GM12878 (cell line): ENCODE measurements at regions not wholly inside any gene's neighbourhood (a gene's known extent, or its start where the extent isn't known, plus 50 kb on each side); places are given as distances from the start of the nearest gene placed in this dataset.

Experiments
- ATAC-seq: fragments of 200-7000 bp; cut with Tn5 transposase; 3 replicates; pipeline ENCODE4 v1.9.1; 2020; ENCODE audit warnings: mild to moderate bottlenecking, moderate library complexity
- BruUV-seq: library from RNA; stranded (reverse); fragments of 400-500 nt; replicated peaks from 2 replicates; lab custom pipeline; 2021; lab: Mats Ljungman, UMichigan
- CTCF ChIA-PET: fragments of 300-600 bp; sonication (Branson Sonifier 250); formaldehyde crosslinking; extraction: SDS; loops from one replicate; lab custom pipeline; 2021; ENCODE audit warnings: inconsistent platforms; lab: Yijun Ruan, JAX
- POLR2A ChIA-PET: fragments of 350-600 bp; formaldehyde crosslinking; extraction: SDS; loops from one replicate; lab custom pipeline; 2021; ENCODE audit warnings: inconsistent platforms; lab: Charles Lee
- RAD21 ChIA-PET: fragments of 300-600 bp; sonication (Branson Sonifier 250); formaldehyde crosslinking; loops from one replicate; lab custom pipeline; 2023; ENCODE audit warnings: antibody characterized with exemption; ENCODE audit not compliant: unreplicated experiment; lab: Charles Lee
- SMC1A ChIA-PET: fragments of 300-600 bp; sonication (Branson Sonifier 250); formaldehyde crosslinking; loops from one replicate; lab custom pipeline; 2023; ENCODE audit not compliant: unreplicated experiment, uncharacterized antibody; lab: Charles Lee
- DNase-seq: peaks from one replicate; pipeline ENCODE4 v3.0.0-alpha.2; 2011; ENCODE audit warnings: low read depth, low spot score
- FAIRE-seq: peaks from 3 replicates; lab custom pipeline; 2011; peaks lifted over from hg19 to GRCh38; lab: Jason Lieb, UNC
- H2AFZ ChIP-seq: 2 replicates; pipeline ENCODE4 v1.6.0; 2011; ENCODE audit warnings: low read depth, low read length, control low read depth; ENCODE audit not compliant: control insufficient read depth
- H3K27ac ChIP-seq: 2 replicates; pipeline ENCODE4 v1.5.1; 2011; ENCODE audit warnings: control low read depth; ENCODE audit not compliant: control insufficient read depth, insufficient read depth
- H3K27me3 ChIP-seq, 2 experiments: replicated peaks in 1 of 2; 2 replicates each; pipeline versions ENCODE4 v1.6.0 to v1.6.1; 2011; ENCODE audit warnings: low read length in 1 of 2; ENCODE audit not compliant: control insufficient read depth in 2 of 2, insufficient read depth in 2 of 2
- H3K36me3 ChIP-seq, 2 experiments: 2 replicates each; pipeline ENCODE4 v1.5.1; 2011; ENCODE audit warnings: low read length in 1 of 2; ENCODE audit not compliant: control insufficient read depth in 2 of 2, insufficient read depth in 2 of 2
- H3K4me1 ChIP-seq: 2 replicates; pipeline ENCODE4 v1.6.1; 2011; ENCODE audit warnings: mild to moderate bottlenecking, low read length, moderate library complexity, mixed read lengths; ENCODE audit not compliant: control insufficient read depth, insufficient read depth
- H3K4me2 ChIP-seq: 2 replicates; pipeline ENCODE4 v1.6.0; 2011; ENCODE audit warnings: control low read depth; ENCODE audit not compliant: control insufficient read depth, insufficient read depth
- H3K4me3 ChIP-seq: fragments of 200-600 bp; sonication (generic); 2 replicates; pipeline ENCODE4 v1.5.1; 2016
- H3K79me2 ChIP-seq: 2 replicates; pipeline ENCODE4 v1.6.0; 2011; ENCODE audit warnings: low read length; ENCODE audit not compliant: control insufficient read depth, insufficient read depth
- H3K9ac ChIP-seq: 2 replicates; pipeline ENCODE4 v1.8.0; 2011; ENCODE audit warnings: low read length, control low read depth, mixed read lengths; ENCODE audit not compliant: control insufficient read depth, insufficient read depth
- H3K9me3 ChIP-seq: replicated peaks from 3 replicates; pipeline ENCODE4 v1.5.1; 2011; ENCODE audit warnings: mild to moderate bottlenecking, low read length; ENCODE audit not compliant: control insufficient read depth, insufficient read depth
- H4K20me1 ChIP-seq: 2 replicates; pipeline ENCODE4 v1.6.0; 2011; ENCODE audit not compliant: control insufficient read depth, insufficient read depth
- CBX3 ChIP-seq: fragments of 200-600 bp; sonication (generic); IDR thresholded peaks from 2 replicates; pipeline ENCODE4 v1.6.1; 2016; ENCODE audit warnings: low read depth, borderline replicate concordance
- CHD2 ChIP-seq: IDR thresholded peaks from 2 replicates; pipeline ENCODE4 v1.6.1; 2011; ENCODE audit warnings: low read depth, low read length, improper control_type of control experiment, borderline replicate concordance
- EED ChIP-seq: sonication (generic); IDR thresholded peaks from 2 replicates; pipeline ENCODE4 v1.6.1; 2016; ENCODE audit warnings: antibody characterized with exemption, low read depth
- HCFC1 ChIP-seq: fragments of 150-350 bp; IDR thresholded peaks from 2 replicates; pipeline ENCODE4 v1.6.1; 2014; ENCODE audit warnings: low read length
- HDAC6 ChIP-seq: fragments of 200-600 bp; sonication (generic); IDR thresholded peaks from one replicate; pipeline ENCODE4 v1.8.0; 2017; ENCODE audit warnings: antibody characterized with exemption; ENCODE audit not compliant: unreplicated experiment
- RBBP5 ChIP-seq: fragments of 200-600 bp; sonication (generic); conservative IDR thresholded peaks from 2 replicates; pipeline ENCODE4 v1.6.1; 2016
- SIX5 ChIP-seq: IDR thresholded peaks from 2 replicates; pipeline ENCODE4 v1.6.1; 2011; ENCODE audit warnings: mild to moderate bottlenecking, low read depth, low read length, moderate library complexity; ENCODE audit not compliant: severe bottlenecking
- SMC3 ChIP-seq: IDR thresholded peaks from 2 replicates; pipeline ENCODE4 v1.6.1; 2011; ENCODE audit warnings: low read length, improper control_type of control experiment, borderline replicate concordance
- STAT1 ChIP-seq: fragments of 450-650 bp; conservative IDR thresholded peaks from 2 replicates; pipeline ENCODE4 v1.6.1; 2014; ENCODE audit warnings: antibody characterized with exemption, mild to moderate bottlenecking
- WGBS: methylation state at CpG from one replicate; pipeline ENCODE4 v1.1.6; 2016; ENCODE audit warnings: low lambda C conversion rate; ENCODE audit not compliant: insufficient replicate concordance, insufficient coverage; ENCODE audit errors: missing lambda C conversion rate; 5-methylcytosine and 5-hydroxymethylcytosine counted together
- in situ Hi-C: fragments of 300-500 bp; cut with MboI; formaldehyde crosslinking; loops from 9 replicates; pipeline ENCODE4 v1.14.3; 2018; ENCODE audit warnings: mixed read lengths
- intact Hi-C: fragments of 100-400 bp; cut with micrococcal nuclease; formaldehyde crosslinking; loops from one replicate; pipeline ENCODE4 v1.14.2; 2022; ENCODE audit not compliant: unreplicated experiment
- TF ChIP-seq, protein P1 (sequence below): fragments of 450-650 bp; IDR thresholded peaks from 2 replicates; pipeline ENCODE4 v1.6.1; 2018; ENCODE audit warnings: mild to moderate bottlenecking, low read depth, moderate library complexity; ENCODE audit not compliant: partially characterized antibody
- TF ChIP-seq, protein P2 (sequence below): IDR thresholded peaks from 2 replicates; pipeline ENCODE4 v1.6.1; 2011; ENCODE audit warnings: borderline replicate concordance, low read depth, mild to moderate bottlenecking, moderate library complexity, low read length; ENCODE audit not compliant: insufficient read depth, poor library complexity, severe bottlenecking
- TF ChIP-seq, protein P3 (sequence below): fragments of 450-650 bp; IDR thresholded peaks from 2 replicates; pipeline ENCODE4 v1.6.1; 2016; ENCODE audit warnings: mild to moderate bottlenecking, moderate library complexity, borderline replicate concordance

DNA sequence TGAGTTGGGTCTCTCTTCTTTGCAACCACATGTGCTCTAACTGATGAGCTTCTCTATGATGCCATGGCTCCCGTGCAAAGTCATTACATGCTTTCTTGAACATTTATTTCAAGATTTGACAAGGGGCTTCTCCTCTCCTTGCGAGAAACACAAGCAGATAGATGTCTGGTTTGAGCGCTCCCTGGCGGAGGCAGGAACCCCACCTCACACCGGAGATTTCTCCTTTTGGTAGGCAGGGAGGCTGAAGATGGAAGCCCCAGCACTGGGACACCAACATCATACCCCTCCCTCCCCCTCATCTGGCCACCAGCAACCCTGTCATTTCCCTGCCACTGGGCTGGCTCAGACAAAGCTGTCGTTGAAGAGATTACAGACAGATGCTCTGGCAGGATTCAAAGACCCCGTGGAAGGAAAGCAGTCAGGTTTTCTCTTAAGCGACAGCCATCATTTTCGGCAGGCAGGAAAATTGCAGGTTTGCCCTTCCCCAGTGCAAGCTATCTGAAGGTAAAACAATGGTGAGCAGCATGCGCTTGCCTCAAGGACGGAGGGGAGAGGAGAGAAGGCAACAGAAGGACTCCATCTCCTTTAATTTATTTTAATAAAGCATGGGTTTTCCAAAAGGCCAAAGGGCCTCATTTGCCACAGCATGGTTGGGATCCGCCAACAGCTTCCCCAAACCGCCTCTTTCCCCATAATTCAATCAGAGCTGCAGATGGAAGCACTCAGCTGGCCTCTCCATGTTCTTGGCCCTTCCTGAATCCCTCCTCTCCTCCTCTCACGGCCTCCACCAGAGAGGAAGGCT lies 344.1 kb upstream of the TSHZ3 start:
- CTCF ChIA-PET: no interaction called here
- Histone ChIP-seq H4K20me1 (no peaks in the 10 kb centered on the region), H3K4me3 (no peak overlapping the region), H3K27me3 (no peaks in the 10 kb centered on the region), H3K9ac (no peak overlapping the region), H3K4me2 (no peak overlapping the region), H3K79me2 (no peaks in the 10 kb centered on the region), H2AFZ (no peak overlapping the region), H3K9me3 (no peaks in the 10 kb centered on the region; the same call in 2 of the 3 replicates), H3K27ac (no peak overlapping the region), H3K4me1 (no peaks in the 10 kb centered on the region), H3K36me3 (no peaks in the 10 kb centered on the region)
- POLR2A ChIA-PET: no interaction called here
- WGBS: 25% methylated on average over 14 of the region's 14 CpGs
- RAD21 ChIA-PET: no interaction called here
- in situ Hi-C loops (no loop called here), intact Hi-C loops (no loop called here)
- SMC1A ChIA-PET: no interaction called here
- no peak for FAIRE-seq
- BruUV-seq: no TSS peak
- no peak for ATAC-seq
- DNase-seq: no peak
- TF ChIP-seq SMC3 (no peak), HCFC1 (no peak), EED (no peak), HDAC6 (no peak), CHD2 (no peak), STAT1 (no peak), SIX5 (no peak), RBBP5 (no peak), CBX3 (no peak)
- TF ChIP-seq, protein P1, sequence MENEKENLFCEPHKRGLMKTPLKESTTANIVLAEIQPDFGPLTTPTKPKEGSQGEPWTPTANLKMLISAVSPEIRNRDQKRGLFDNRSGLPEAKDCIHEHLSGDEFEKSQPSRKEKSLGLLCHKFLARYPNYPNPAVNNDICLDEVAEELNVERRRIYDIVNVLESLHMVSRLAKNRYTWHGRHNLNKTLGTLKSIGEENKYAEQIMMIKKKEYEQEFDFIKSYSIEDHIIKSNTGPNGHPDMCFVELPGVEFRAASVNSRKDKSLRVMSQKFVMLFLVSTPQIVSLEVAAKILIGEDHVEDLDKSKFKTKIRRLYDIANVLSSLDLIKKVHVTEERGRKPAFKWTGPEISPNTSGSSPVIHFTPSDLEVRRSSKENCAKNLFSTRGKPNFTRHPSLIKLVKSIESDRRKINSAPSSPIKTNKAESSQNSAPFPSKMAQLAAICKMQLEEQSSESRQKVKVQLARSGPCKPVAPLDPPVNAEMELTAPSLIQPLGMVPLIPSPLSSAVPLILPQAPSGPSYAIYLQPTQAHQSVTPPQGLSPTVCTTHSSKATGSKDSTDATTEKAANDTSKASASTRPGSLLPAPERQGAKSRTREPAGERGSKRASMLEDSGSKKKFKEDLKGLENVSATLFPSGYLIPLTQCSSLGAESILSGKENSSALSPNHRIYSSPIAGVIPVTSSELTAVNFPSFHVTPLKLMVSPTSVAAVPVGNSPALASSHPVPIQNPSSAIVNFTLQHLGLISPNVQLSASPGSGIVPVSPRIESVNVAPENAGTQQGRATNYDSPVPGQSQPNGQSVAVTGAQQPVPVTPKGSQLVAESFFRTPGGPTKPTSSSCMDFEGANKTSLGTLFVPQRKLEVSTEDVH: no peak
- TF ChIP-seq, protein P2, sequence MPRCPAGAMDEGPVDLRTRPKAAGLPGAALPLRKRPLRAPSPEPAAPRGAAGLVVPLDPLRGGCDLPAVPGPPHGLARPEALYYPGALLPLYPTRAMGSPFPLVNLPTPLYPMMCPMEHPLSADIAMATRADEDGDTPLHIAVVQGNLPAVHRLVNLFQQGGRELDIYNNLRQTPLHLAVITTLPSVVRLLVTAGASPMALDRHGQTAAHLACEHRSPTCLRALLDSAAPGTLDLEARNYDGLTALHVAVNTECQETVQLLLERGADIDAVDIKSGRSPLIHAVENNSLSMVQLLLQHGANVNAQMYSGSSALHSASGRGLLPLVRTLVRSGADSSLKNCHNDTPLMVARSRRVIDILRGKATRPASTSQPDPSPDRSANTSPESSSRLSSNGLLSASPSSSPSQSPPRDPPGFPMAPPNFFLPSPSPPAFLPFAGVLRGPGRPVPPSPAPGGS: no peak
- TF ChIP-seq, protein P3, sequence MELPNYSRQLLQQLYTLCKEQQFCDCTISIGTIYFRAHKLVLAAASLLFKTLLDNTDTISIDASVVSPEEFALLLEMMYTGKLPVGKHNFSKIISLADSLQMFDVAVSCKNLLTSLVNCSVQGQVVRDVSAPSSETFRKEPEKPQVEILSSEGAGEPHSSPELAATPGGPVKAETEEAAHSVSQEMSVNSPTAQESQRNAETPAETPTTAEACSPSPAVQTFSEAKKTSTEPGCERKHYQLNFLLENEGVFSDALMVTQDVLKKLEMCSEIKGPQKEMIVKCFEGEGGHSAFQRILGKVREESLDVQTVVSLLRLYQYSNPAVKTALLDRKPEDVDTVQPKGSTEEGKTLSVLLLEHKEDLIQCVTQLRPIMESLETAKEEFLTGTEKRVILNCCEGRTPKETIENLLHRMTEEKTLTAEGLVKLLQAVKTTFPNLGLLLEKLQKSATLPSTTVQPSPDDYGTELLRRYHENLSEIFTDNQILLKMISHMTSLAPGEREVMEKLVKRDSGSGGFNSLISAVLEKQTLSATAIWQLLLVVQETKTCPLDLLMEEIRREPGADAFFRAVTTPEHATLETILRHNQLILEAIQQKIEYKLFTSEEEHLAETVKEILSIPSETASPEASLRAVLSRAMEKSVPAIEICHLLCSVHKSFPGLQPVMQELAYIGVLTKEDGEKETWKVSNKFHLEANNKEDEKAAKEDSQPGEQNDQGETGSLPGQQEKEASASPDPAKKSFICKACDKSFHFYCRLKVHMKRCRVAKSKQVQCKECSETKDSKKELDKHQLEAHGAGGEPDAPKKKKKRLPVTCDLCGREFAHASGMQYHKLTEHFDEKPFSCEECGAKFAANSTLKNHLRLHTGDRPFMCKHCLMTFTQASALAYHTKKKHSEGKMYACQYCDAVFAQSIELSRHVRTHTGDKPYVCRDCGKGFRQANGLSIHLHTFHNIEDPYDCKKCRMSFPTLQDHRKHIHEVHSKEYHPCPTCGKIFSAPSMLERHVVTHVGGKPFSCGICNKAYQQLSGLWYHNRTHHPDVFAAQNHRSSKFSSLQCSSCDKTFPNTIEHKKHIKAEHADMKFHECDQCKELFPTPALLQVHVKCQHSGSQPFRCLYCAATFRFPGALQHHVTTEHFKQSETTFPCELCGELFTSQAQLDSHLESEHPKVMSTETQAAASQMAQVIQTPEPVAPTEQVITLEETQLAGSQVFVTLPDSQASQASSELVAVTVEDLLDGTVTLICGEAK: no peak
